HCT116 (cell line): ENCODE measurements at regions not wholly inside any gene's neighbourhood (a gene's known extent, or its start where the extent isn't known, plus 50 kb on each side); places are given as distances from the start of the nearest gene placed in this dataset.

Experiments used
- ATAC-seq: fragments of 200-7000 bp; cut with Tn5 transposase; 2 replicates; pipeline ENCODE4 v1.9.1; 2020; ENCODE audit warnings: mild to moderate bottlenecking, moderate library complexity
- BruUV-seq: library from RNA; stranded (reverse); fragments of 400-500 nt; replicated peaks from 2 replicates; lab custom pipeline; 2021; lab: Mats Ljungman, UMichigan
- CTCF ChIA-PET: fragments of 300-600 bp; sonication (Branson Sonifier 250); formaldehyde crosslinking; loops from one replicate; lab custom pipeline; 2021; ENCODE audit warnings: antibody characterized with exemption; lab: Charles Lee
- POLR2A ChIA-PET: fragments of 300-600, 350-600 bp; sonication (Branson Sonifier 250); formaldehyde crosslinking; loops from one replicate; lab custom pipeline; 2021; ENCODE audit warnings: antibody characterized with exemption; lab: Charles Lee
- RAD21 ChIA-PET, 2 experiments: fragments of 300-600 bp; sonication (Branson Sonifier 250); formaldehyde crosslinking; loops; one replicate each; lab custom pipeline; 2023; ENCODE audit warnings: low total read pairs in 2 of 2; ENCODE audit not compliant: uncharacterized antibody in 2 of 2, unreplicated experiment in 2 of 2, low non-redundant PET in 1 of 2; lab: Charles Lee
- DNase-seq: peaks from one replicate; pipeline ENCODE4 v3.0.0-alpha.2; 2010; ENCODE audit warnings: low read depth, low spot score
- H2AFZ ChIP-seq: fragments of 200-600 bp; shearing (Covaris generic), sonication (generic); 2 replicates; pipeline ENCODE4 v1.6.1; 2017; ENCODE audit warnings: low read depth, mixed run types, mixed read lengths, antibody characterized with exemption, low read length; ENCODE audit not compliant: poor library complexity, severe bottlenecking
- H3K27ac ChIP-seq: 2 replicates; pipeline ENCODE4 v1.5.1; 2012; ENCODE audit warnings: low read depth, low read length
- H3K27me3 ChIP-seq: fragments of 200-600 bp; sonication (generic); 2 replicates; pipeline ENCODE4 v1.6.1; 2016; ENCODE audit warnings: mixed run types, low read length, mixed read lengths; ENCODE audit not compliant: insufficient read depth
- H3K36me3 ChIP-seq, 2 experiments: fragments of 200-500 bp in 1 of 2; fragments of 200-600 bp in 1 of 2; sonication (Bioruptor generic) in 1 of 2; sonication (generic) in 1 of 2; 2 replicates each; pipeline versions ENCODE4 v1.5.1 to v1.6.1; 2014 to 2016; ENCODE audit warnings: low read length in 2 of 2, inconsistent platforms in 1 of 2, mixed read lengths in 1 of 2, mixed run types in 1 of 2; ENCODE audit not compliant: insufficient read depth in 2 of 2, control insufficient read depth in 1 of 2
- H3K4me1 ChIP-seq, 2 experiments: fragments of 200-600 bp in 1 of 2; sonication (generic) in 1 of 2; 2 replicates each; pipeline versions ENCODE4 v1.5.1 to v1.6.1; 2012 to 2017; ENCODE audit warnings: low read length in 2 of 2, inconsistent platforms in 1 of 2, mild to moderate bottlenecking in 1 of 2, mixed read lengths in 1 of 2, mixed run types in 1 of 2, moderate library complexity in 1 of 2; ENCODE audit not compliant: insufficient read depth in 2 of 2, control insufficient read depth in 1 of 2
- H3K4me2 ChIP-seq: fragments of 200-600 bp; sonication (generic); 2 replicates; pipeline ENCODE4 v1.6.1; 2017; ENCODE audit warnings: mixed run types, low read length, mixed read lengths
- H3K4me3 ChIP-seq, 2 experiments: fragments of 200-600 bp in 1 of 2; sonication (generic) in 1 of 2; replicated peaks in 1 of 2; 2 replicates each; pipeline ENCODE4 v1.5.1; 2011 to 2016; ENCODE audit warnings: low read length in 2 of 2, control low read depth in 1 of 2, low read depth in 1 of 2, mild to moderate bottlenecking in 1 of 2, mixed read lengths in 1 of 2, mixed run types in 1 of 2
- H3K79me2 ChIP-seq: fragments of 200-600 bp; sonication (generic); 2 replicates; pipeline ENCODE4 v1.6.1; 2017; ENCODE audit warnings: mild to moderate bottlenecking, mixed run types, low read length, moderate library complexity, mixed read lengths; ENCODE audit not compliant: insufficient read depth
- H3K9ac ChIP-seq: fragments of 200-600 bp; sonication (generic); 2 replicates; pipeline ENCODE4 v1.6.1; 2016; ENCODE audit warnings: low read length, mixed read lengths
- H3K9me2 ChIP-seq: fragments of 200-600 bp; sonication (generic), shearing (Covaris generic); 2 replicates; pipeline ENCODE4 v1.6.1; 2017; ENCODE audit warnings: mixed run types, mild to moderate bottlenecking, moderate library complexity; ENCODE audit not compliant: insufficient read depth
- H3K9me3 ChIP-seq, 2 experiments: fragments of 200-500 bp in 1 of 2; fragments of 200-600 bp in 1 of 2; sonication (Bioruptor generic) in 1 of 2; sonication (generic) in 1 of 2; 2 replicates each; pipeline ENCODE4 v1.6.1; 2014 to 2017; ENCODE audit warnings: low read length in 2 of 2, mixed read lengths in 2 of 2, inconsistent platforms in 1 of 2, low read depth in 1 of 2, mild to moderate bottlenecking in 1 of 2, mixed run types in 1 of 2, moderate library complexity in 1 of 2; ENCODE audit not compliant: control insufficient read depth in 1 of 2, insufficient read depth in 1 of 2
- H4K20me1 ChIP-seq: fragments of 200-600 bp; sonication (generic), shearing (Covaris generic); 2 replicates; pipeline ENCODE4 v1.6.1; 2017; ENCODE audit warnings: mixed run types, mild to moderate bottlenecking, moderate library complexity; ENCODE audit not compliant: insufficient read depth
- CEBPB ChIP-seq: IDR thresholded peaks from 2 replicates; pipeline ENCODE4 v1.6.1; 2012; ENCODE audit warnings: low read depth
- EGR1 ChIP-seq: IDR thresholded peaks from 2 replicates; pipeline ENCODE4 v1.6.1; 2012; ENCODE audit warnings: low read depth
- EZH2phosphoT487 ChIP-seq: fragments of 200-600 bp; IDR thresholded peaks from 2 replicates; pipeline ENCODE4 v1.6.1; 2018; ENCODE audit warnings: antibody characterized with exemption, borderline replicate concordance
- FOSL1 ChIP-seq: IDR thresholded peaks from 2 replicates; pipeline ENCODE4 v1.6.1; 2012; ENCODE audit warnings: low read depth
- POLR2AphosphoS5 ChIP-seq: IDR thresholded peaks from 2 replicates; pipeline ENCODE4 v1.6.1; 2011; ENCODE audit warnings: mild to moderate bottlenecking, low read depth, low read length, moderate library complexity
- RAD21 ChIP-seq: IDR thresholded peaks from 2 replicates; pipeline ENCODE4 v1.6.1; 2012; ENCODE audit warnings: low read depth, mild to moderate bottlenecking
- SP1 ChIP-seq: IDR thresholded peaks from 2 replicates; pipeline ENCODE4 v1.6.1; 2012; ENCODE audit warnings: low read depth
- SRF ChIP-seq: IDR thresholded peaks from 2 replicates; pipeline ENCODE4 v1.6.1; 2012; ENCODE audit warnings: low read depth
- TCF7L2 ChIP-seq: IDR thresholded peaks from 2 replicates; pipeline ENCODE4 v1.7.0; 2011; ENCODE audit warnings: borderline replicate concordance, inconsistent platforms; ENCODE audit not compliant: insufficient read depth, insufficient read length; ENCODE audit errors: extremely low read depth
- ZFX ChIP-seq: fragments of 450-650 bp; IDR thresholded peaks from 2 replicates; pipeline ENCODE4 v1.6.1; 2017
- intact Hi-C: fragments of 100-400 bp; cut with micrococcal nuclease; formaldehyde crosslinking; loops from 2 replicates; pipeline ENCODE4 v1.10.0; 2022
- TF ChIP-seq, protein P1 (sequence below): IDR thresholded peaks from 2 replicates; pipeline ENCODE4 v1.6.1; 2011; ENCODE audit warnings: mild to moderate bottlenecking, low read length, moderate library complexity; ENCODE audit not compliant: insufficient replicate concordance; ENCODE audit errors: extremely low read depth
- TF ChIP-seq, protein P2 (sequence below): IDR thresholded peaks from 2 replicates; pipeline ENCODE4 v1.6.1; 2012; ENCODE audit warnings: low read depth

DNA sequence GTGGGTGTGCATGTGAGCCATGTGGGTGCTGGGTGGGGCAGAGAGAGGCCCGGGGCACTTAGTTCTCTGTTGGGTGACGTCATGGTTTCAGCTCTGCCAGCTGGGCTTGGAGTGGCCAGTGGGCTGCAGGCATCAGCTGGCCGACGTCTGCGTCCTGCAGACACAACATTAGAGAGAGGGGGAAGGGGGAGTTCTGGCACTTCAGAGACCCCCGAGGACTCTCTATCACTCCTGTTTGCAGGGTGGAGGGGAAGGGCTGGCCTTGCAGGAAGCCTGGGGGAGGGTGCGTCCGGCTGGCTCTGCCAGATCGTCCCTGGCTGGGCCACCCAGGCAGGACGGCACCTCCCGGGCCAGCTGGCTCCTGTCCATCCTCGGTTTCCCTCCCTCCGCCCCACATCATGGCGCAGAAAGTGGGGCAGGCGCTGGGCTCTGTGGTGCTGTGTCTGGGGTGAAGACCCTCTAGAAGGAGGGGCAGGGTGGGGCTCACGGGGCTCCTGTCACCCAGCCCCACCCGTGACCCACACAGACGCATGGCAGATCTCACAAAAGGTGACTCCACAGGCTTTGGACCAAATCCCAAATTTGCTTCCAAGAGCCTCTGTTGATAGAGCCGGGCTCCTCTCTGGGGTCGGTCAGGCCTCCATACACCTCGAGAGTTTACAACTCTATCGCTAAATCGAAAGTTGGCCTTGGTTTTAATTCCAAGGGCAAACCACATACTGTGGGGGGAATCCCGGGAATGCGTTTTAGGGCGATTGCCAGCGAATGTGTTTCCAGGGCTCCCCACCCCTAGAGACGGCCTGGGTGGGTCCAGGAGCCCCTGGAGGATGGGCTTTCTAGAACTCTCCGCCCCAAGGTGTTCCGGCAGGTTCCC, 73.4 kb upstream of the TTC34 start:
- no peak overlapping the region for H3K9ac ChIP-seq
- ChIA-PET CTCF (no interaction called here), RAD21 (no interaction called here), POLR2A (no interaction called here)
- no TSS peak for BruUV-seq
- intact Hi-C loops: no loop called here
- no peak for ATAC-seq
- H3K4me2 ChIP-seq: no peak overlapping the region
- H3K9me3 ChIP-seq: peaks cover 14% of the 10 kb centered on the region in 2 experiments; a peak in 3 of 4 replicates
- DNase-seq: no peak
- H3K79me2 ChIP-seq: no peaks in the 10 kb centered on the region
- no peaks in the 10 kb centered on the region for H4K20me1 ChIP-seq
- no peak overlapping the region for H3K27ac ChIP-seq
- TF ChIP-seq TCF7L2: no peak
- TF ChIP-seq, protein P1, sequence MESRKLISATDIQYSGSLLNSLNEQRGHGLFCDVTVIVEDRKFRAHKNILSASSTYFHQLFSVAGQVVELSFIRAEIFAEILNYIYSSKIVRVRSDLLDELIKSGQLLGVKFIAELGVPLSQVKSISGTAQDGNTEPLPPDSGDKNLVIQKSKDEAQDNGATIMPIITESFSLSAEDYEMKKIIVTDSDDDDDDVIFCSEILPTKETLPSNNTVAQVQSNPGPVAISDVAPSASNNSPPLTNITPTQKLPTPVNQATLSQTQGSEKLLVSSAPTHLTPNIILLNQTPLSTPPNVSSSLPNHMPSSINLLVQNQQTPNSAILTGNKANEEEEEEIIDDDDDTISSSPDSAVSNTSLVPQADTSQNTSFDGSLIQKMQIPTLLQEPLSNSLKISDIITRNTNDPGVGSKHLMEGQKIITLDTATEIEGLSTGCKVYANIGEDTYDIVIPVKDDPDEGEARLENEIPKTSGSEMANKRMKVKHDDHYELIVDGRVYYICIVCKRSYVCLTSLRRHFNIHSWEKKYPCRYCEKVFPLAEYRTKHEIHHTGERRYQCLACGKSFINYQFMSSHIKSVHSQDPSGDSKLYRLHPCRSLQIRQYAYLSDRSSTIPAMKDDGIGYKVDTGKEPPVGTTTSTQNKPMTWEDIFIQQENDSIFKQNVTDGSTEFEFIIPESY: no peak
- TF ChIP-seq, protein P2, sequence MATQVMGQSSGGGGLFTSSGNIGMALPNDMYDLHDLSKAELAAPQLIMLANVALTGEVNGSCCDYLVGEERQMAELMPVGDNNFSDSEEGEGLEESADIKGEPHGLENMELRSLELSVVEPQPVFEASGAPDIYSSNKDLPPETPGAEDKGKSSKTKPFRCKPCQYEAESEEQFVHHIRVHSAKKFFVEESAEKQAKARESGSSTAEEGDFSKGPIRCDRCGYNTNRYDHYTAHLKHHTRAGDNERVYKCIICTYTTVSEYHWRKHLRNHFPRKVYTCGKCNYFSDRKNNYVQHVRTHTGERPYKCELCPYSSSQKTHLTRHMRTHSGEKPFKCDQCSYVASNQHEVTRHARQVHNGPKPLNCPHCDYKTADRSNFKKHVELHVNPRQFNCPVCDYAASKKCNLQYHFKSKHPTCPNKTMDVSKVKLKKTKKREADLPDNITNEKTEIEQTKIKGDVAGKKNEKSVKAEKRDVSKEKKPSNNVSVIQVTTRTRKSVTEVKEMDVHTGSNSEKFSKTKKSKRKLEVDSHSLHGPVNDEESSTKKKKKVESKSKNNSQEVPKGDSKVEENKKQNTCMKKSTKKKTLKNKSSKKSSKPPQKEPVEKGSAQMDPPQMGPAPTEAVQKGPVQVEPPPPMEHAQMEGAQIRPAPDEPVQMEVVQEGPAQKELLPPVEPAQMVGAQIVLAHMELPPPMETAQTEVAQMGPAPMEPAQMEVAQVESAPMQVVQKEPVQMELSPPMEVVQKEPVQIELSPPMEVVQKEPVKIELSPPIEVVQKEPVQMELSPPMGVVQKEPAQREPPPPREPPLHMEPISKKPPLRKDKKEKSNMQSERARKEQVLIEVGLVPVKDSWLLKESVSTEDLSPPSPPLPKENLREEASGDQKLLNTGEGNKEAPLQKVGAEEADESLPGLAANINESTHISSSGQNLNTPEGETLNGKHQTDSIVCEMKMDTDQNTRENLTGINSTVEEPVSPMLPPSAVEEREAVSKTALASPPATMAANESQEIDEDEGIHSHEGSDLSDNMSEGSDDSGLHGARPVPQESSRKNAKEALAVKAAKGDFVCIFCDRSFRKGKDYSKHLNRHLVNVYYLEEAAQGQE: no peak
- TF ChIP-seq POLR2AphosphoS5: no peak
- TF ChIP-seq SRF: no peak
- no peak for TF ChIP-seq CEBPB
- TF ChIP-seq EZH2phosphoT487: no peak
- TF ChIP-seq ZFX: no peak
- no peak for TF ChIP-seq FOSL1
- TF ChIP-seq SP1: no peak
- TF ChIP-seq EGR1: no peak
- TF ChIP-seq RAD21: no peak
- H3K4me1 ChIP-seq: no peaks in the 10 kb centered on the region
- H3K4me3 ChIP-seq: no peak overlapping the region
- no peak overlapping the region for H2AFZ ChIP-seq
- H3K9me2 ChIP-seq: no peaks in the 10 kb centered on the region
- no peaks in the 10 kb centered on the region for H3K36me3 ChIP-seq
- no peaks in the 10 kb centered on the region for H3K27me3 ChIP-seq
